H7 (cell line): ENCODE measurements at regions not wholly inside any gene's neighbourhood (a gene's known extent, or its start where the extent isn't known, plus 50 kb on each side); places are given as distances from the start of the nearest gene placed in this dataset.
A peak's percentile ranks its signal among the peaks of the same experiment; 100 is the strongest.

Source experiments
- DNase-seq: peaks from one replicate; pipeline ENCODE4 v3.0.0; 2012
- H3K27me3 ChIP-seq: 2 replicates; pipeline ENCODE4 v1.6.0; 2011; ENCODE audit warnings: mild to moderate bottlenecking, low read length; ENCODE audit not compliant: control insufficient read depth, insufficient read depth
- H3K36me3 ChIP-seq: replicated peaks from 2 replicates; pipeline ENCODE4 v1.5.1; 2011; ENCODE audit warnings: low read length; ENCODE audit not compliant: control insufficient read depth, insufficient read depth
- H3K4me3 ChIP-seq: 2 replicates; pipeline ENCODE4 v1.5.1; 2011; ENCODE audit warnings: low read depth, mild to moderate bottlenecking, control low read depth, low read length, moderate library complexity; ENCODE audit not compliant: insufficient read depth

DNA sequence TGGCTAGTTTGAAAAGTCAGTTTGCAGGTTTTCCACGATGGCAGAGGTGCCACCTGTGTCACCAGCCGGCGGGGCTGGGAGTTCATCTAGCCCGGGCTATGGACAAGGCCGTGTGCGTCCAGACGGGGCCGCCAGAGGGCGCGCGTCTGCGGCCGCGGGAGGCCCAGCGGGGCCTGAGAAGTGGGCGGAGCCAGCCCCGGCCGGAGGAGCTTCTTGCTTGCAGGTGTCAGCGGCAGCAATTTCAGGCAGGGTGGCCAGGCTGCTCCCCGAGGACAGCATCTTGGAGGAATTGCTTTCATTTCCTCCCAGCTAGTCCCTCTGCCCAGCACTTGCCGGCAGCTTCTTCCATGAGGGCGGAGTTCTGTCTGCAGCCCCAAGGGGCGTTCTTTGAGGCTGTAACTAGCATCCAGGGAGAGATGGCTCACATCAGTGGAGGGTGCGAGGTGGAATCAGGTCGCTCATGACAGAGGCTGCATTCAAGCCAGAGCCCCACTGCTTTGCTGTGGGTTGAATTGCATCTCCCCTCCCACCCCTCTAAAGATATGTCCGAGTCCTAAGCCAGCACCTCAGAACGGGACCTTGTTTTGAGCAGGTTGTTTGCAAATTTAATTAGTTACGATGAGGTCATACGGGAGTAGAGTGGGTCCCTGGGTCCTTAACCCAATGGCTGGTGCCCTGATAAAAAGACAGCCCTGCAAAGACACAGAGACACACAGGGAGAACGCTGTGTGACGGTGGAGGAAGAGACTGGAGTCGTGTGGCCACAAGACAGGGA lies 85.9 kb upstream of the MKI67 start:
- DNase-seq, result peak; percentile 97
- H3K4me3 ChIP-seq, result no peak overlapping the region
- peaks cover 12% of the 10 kb centered on the region for H3K27me3 ChIP-seq
- H3K36me3 ChIP-seq, result no peaks in the 10 kb centered on the region

DNA sequence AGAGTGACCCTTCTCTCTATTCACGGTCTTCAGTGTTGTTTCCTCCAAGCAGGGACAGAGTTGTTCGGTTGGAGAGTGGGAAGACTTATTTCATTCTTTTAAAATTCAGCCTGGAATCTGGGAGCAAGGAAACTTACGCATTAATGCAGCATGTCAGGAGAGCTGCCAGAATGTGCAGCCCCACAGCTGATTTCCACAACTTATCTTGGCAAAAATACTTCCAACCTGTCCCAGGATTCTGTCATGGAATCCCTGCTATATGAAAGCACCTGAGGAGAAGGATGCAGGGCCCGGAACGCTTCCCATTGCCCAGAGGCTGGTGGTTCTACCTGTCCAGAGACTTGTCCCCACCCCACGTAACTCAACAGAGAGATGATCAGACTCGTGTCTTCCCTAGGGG lies 86.9 kb upstream of the MKI67 start:
- H3K27me3 ChIP-seq, result peaks cover 12% of the 10 kb centered on the region
- no peak overlapping the region for H3K4me3 ChIP-seq
- H3K36me3 ChIP-seq, result no peaks in the 10 kb centered on the region
- peak; percentile 15 for DNase-seq

DNA sequence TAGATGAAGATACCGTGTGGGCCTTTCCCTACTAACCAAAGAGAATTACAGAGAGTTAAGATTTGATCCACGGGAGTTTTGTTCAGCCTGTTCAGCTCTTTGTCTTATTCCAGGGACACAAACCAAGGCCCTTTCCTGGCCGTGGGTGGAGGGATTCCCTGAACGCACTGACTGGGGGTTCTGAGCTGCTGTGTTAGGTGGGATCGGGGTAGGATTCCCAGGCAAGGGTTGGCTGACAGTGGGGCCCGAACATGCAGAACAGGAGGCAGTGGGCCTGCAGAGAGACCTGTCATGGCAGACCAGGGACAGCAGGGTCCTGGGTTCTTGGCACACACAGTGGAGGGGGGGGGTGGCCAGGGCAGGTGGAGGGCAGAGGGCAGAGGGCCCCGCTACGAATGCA lies 89.5 kb upstream of the MKI67 start:
- Histone ChIP-seq H3K4me3 (no peak overlapping the region), H3K36me3 (no peaks in the 10 kb centered on the region), H3K27me3 (peaks cover 8% of the 10 kb centered on the region; the same call in 1 of the 2 replicates)
- DNase-seq, result no peak

DNA sequence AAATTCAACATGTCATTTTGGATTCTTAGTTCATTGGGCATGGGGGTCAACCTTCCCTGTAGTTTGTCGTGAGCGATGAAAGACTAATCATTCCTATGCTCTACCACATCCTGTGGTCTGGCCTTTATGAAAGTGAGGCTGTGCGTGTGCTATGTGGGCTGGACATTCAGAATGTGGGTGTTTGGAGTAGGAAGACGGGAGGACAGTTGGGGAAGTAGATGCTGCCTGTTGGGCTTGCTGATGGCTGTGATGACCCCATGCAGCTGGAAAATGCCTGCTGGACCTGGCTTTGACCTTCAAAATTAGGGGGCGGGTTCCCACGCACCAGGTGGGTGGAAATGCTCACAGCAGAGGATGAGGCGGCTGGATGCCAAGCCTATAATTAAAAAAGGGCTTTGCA lies 90.9 kb upstream of the MKI67 start:
- Histone ChIP-seq H3K36me3 (no peaks in the 10 kb centered on the region), H3K27me3 (no peaks in the 10 kb centered on the region), H3K4me3 (no peak overlapping the region)
- no peak for DNase-seq

DNA sequence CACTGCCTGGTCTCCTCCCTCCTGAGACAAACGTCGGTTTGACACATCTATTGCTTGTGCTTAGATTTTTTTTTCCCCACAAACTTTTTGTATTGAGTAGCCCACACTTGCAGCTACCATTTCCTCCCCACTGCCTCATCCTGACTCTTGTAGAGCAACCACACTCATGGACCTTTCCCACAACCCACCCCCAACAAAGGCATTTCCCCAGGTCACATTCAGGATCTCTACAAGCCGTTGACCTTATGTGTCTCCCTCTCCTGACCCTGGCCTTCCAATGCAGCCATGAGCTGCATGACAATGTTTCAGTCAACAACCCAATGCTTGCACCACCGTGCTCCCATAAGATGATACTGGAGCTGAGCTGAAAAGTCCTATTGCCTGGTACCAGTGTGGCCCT lies 91.9 kb upstream of the MKI67 start:
- Histone ChIP-seq H3K4me3 (no peak overlapping the region), H3K27me3 (no peaks in the 10 kb centered on the region), H3K36me3 (no peaks in the 10 kb centered on the region)
- DNase-seq, result no peak

DNA sequence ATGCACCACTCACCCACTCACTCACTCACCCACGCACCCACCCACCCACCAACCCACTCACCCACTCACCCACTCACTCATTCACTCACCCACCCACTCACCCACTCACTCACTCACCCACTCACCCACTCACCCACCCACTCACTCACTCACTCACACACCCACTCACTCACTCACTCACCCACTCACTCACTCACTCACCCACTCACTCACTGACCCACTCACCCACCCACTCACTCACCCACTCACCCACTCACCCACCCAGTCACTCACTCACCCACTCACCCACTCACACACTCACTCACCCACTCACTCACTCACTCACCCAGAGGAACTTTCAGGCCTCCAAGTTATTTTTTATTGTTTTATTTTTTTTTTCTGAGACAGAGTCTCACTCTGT lies 93.1 kb upstream of the MKI67 start:
- no peaks in the 10 kb centered on the region for H3K27me3 ChIP-seq
- no peak overlapping the region for H3K4me3 ChIP-seq
- DNase-seq, result no peak
- H3K36me3 ChIP-seq, result no peaks in the 10 kb centered on the region

DNA sequence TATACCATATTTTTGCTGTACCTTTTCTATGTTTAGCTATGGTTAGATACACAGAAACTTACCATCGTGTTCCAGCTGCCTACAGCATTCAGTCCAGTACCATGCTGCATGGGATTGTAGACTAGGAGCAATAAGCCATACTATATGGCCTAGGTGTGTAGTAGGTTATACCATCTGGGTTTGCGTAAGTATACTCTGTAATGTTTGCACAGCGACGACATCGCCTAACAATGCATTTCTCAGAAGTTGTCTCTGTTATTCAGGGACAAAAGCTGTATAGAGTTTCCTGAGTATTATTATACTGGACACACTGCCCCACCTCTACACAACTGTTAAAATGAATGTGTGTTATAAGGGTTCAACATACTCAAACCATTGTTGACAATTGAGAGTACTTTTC lies 93.8 kb upstream of the MKI67 start:
- Histone ChIP-seq H3K27me3 (no peaks in the 10 kb centered on the region), H3K4me3 (no peak overlapping the region), H3K36me3 (no peaks in the 10 kb centered on the region)
- no peak for DNase-seq

DNA sequence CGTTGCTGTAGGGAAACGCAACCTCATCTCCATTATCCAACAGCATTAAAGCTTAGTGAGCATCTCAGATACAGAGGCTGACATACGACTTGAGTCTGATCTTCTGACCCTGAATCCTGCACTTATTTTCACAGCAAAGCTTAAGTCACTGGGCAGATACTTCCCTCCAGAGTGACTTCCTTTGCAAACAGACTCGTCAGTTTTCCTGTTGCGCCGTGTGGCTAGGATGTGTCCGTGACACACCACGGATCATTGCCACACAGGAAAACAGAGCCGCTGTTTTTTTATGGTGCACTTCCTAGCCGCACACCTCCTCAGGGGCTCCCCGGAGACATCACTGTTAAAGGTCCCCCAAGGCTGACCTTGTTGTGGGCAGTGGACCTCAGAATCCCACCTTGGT lies 94.9 kb upstream of the MKI67 start:
- DNase-seq, result no peak
- Histone ChIP-seq H3K27me3 (no peaks in the 10 kb centered on the region), H3K36me3 (no peaks in the 10 kb centered on the region), H3K4me3 (no peak overlapping the region)

DNA sequence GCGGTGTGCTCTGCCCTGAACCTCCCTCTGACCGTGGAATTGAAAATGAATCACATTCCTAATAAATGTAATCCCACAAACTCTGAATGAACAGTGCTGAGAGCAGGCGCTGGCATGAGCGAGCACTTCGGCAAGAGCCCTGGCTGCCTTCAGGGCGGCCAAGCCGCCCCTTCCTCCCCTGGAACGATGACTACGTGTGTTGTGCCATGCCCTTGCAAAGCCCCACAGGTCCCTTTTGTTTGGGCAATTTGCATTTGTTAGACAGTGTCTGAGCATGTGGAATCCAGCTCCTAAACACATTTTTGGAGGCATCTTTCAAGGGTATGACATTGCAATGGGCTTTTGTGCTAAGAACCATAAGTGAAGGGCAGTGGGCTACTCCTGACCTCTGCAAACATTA lies 95.6 kb upstream of the MKI67 start:
- Histone ChIP-seq H3K4me3 (no peak overlapping the region), H3K36me3 (no peaks in the 10 kb centered on the region), H3K27me3 (no peaks in the 10 kb centered on the region)
- no peak for DNase-seq

DNA sequence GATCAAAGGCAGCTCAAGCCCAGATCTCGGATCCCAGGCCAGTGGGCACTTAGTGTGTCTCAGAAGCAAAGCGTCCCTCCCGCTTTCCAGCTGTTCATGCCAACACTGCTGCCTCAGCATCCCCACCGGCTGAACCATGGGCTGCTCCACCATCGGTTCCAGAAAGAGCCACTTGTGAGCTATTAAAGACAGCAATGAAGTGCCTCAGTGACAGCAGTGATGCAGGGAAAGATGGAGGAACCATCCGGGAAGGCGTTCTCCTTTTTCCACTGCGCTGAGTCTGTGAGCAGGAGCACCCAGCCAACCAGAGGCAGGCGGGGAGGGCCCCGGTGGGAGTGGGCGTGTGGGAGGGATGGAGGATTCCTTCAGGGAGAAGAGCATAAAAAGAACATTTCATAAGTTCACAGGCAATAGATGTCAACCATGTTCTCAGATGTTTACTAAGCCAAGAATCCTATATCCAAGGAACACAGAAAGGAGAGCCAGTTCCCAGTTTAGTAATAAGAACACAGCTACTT lies 96.2 kb upstream of the MKI67 start:
- DNase-seq, result no peak
- no peaks in the 10 kb centered on the region for H3K36me3 ChIP-seq
- no peak overlapping the region for H3K4me3 ChIP-seq
- no peaks in the 10 kb centered on the region for H3K27me3 ChIP-seq

DNA sequence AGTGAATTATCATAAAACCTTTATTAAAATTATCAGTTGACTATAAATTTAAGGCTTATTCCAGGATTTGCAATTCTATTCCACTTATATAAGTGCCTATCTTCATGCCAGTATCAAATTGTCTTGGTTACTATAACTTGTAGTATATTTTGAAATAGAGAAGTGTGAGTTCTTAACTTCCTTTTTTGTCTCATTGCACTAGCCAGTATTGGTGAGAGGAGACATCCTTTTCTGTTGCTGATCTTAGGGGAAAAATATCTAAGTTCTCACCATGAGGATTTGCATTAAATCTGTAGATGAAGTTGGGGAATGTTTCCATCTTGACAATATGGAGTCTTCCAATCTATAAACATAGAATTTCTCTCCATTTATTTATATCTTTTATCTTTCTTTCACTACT lies 104.2 kb upstream of the MKI67 start:
- Histone ChIP-seq H3K27me3 (no peaks in the 10 kb centered on the region), H3K4me3 (no peak overlapping the region), H3K36me3 (no peaks in the 10 kb centered on the region)
- no peak for DNase-seq

DNA sequence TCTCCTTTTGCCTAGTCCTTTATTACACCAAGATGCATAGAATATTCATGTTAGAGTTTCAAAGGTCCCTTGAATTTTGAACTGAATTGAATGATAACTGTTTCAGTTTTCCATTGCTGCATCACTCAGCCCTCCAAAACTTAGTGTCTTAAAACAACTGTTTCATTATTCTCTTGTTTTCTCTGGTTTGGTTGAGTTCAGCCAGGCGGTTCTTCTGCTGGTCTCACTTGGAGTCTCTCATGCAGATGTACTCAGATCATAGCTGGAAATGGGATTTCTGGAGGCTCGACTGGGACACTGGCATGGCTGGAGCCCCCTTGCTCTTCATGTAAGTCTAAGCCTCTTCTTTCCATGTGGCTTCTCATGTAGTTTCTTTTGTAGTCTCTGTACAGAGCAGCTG lies 107.2 kb upstream of the MKI67 start:
- DNase-seq, result no peak
- Histone ChIP-seq H3K4me3 (no peak overlapping the region), H3K27me3 (no peaks in the 10 kb centered on the region), H3K36me3 (no peaks in the 10 kb centered on the region)

DNA sequence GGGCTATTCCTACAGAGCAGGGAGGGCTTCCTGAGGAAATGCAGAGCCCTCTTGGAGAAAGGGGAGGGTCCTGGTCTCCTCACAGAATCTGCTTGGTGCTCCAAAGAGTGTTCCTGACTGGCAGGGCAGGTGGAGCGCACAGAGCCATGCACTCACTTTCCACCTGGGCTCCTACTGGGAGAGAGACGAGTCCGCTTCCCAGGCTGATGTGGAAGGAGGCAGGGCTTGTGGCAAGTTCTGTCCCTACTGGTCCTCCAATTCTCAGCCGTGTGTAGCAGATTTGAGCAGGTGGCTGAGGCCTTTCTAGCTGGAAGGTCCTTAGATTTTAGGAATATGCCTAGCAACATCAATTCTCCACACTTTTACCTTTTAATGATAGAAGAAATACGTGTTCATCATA lies 111.5 kb upstream of the MKI67 start:
- DNase-seq, result no peak
- no peaks in the 10 kb centered on the region for H3K36me3 ChIP-seq
- no peak overlapping the region for H3K4me3 ChIP-seq
- no peaks in the 10 kb centered on the region for H3K27me3 ChIP-seq

DNA sequence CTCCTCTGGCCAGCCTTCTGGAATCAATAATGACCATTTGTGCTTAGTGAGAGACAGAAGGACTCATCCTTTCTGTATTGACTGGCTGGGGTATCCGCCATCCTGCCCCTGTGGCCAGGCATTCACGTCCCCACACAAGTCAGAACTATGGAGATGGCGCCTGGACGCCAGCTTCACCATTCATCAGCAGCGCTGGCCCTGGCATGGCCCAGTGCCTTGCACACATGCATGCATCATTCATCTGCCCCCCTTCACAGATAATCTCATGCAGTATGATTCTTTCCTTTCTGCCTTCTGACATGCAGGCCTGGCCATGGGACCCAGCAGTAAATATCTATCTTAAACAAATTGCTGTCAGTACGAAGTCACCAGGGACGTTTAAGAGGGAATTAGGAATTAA lies 114.8 kb upstream of the MKI67 start:
- DNase-seq, result no peak
- no peaks in the 10 kb centered on the region for H3K36me3 ChIP-seq
- H3K27me3 ChIP-seq, result no peaks in the 10 kb centered on the region
- H3K4me3 ChIP-seq, result no peak overlapping the region

DNA sequence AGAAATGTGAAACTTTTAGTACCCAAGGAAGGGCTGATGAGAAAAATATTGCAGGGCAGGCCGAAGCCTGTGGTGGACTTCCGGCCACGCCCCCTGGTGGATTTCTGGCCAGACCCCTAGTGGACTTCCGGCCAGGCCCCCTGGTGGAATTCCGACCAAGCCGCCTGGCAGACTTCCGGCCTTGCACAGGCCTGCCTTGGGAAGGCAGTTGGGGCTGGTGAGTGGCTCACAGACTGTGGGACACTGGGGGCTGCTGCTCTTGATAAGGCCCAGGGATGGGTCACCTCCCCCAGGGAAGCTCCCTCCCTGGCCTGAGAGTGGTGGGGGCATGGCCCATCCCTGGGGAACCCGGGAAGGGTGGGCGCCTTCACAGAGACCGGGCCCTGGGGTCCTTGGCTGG lies 116.4 kb upstream of the MKI67 start:
- DNase-seq, result peak; percentile 73

DNA sequence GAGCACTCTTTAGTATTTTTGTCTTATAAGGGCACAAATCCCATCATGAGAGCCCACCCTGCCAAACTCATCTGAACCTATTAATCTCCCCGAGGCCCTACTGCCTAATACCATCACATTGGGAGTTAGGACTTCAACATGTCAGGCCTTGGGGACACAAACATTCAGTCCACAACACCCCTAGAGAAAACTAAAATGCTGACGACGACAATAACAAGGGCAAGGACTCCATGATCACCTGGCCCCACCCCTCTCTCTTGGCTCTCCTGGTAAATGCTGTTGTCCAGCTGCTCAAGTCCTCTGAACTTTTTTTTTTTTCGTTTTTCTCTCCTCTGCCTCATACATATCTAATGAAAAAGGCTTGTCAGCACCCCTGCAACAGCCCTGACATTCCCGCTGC lies 118.8 kb upstream of the MKI67 start:
- Histone ChIP-seq H3K4me3 (no peak overlapping the region), H3K27me3 (no peaks in the 10 kb centered on the region), H3K36me3 (no peaks in the 10 kb centered on the region)
- no peak for DNase-seq

More for the DNA sequence above, 116.4 kb upstream of the MKI67 start:
- no peaks in the 10 kb centered on the region for H3K36me3 ChIP-seq
- H3K4me3 ChIP-seq, result no peak overlapping the region
- no peaks in the 10 kb centered on the region for H3K27me3 ChIP-seq
